Suprapubic skin (tissue), 3 donors: ENCODE measurements at regions not wholly inside any gene's neighbourhood (a gene's known extent, or its start where the extent isn't known, plus 50 kb on each side); places are given as distances from the start of the nearest gene placed in this dataset.

Experiments used
- CTCF ChIP-seq, 2 donors: fragments of 200-600 bp in 1 of 2; fragments of 450-650 bp in 1 of 2; sonication (generic) in 1 of 2; IDR thresholded peaks; one replicate each; pipeline ENCODE4 v1.5.1; 2016 to 2019; ENCODE audit warnings: antibody characterized with exemption in 2 of 2, mild to moderate bottlenecking in 1 of 2, moderate library complexity in 1 of 2
- POLR2A ChIP-seq, 2 donors: fragments of 450-650 bp; IDR thresholded peaks; one replicate each; pipeline ENCODE4 v1.6.1; 2017; ENCODE audit warnings: antibody characterized with exemption in 2 of 2, mild to moderate bottlenecking in 2 of 2, moderate library complexity in 2 of 2

- TF ChIP-seq CTCF (IDR thresholded peaks at IDR 0.05) (no peak), POLR2A (IDR thresholded peaks at IDR 0.05) (no peak)
Observed at GRCh38 chr20:23140991-23141390, 54.9 kb upstream of the CD93 start.
